ENCODE measurements at regions not wholly inside any gene's neighbourhood (a gene's known extent, or its start where the extent isn't known, plus 50 kb on each side); places are given as distances from the start of the nearest gene placed in this dataset.

DNA sequence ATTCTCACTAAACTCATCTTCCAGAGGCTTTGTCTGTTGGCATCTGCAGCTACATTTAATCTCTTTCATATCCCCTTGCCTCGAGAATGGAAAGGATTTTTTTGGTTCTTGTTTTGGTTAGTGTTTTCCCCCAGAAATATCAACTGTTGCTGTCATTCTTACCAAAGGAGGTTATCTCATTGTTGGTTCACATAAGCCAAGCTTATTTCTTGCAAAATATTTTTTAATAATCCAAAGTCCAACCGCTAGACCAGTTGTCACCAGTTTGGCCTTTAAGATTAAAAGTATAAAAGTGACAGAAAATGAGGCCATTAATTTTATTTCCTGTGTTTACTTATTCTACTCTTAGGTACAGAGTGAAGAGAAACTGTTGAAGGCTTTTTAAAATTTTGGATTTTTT, 66.5 kb upstream of the PROX1 start:
- Histone ChIP-seq H3K4me1 (ENCODE audit: insufficient read depth, low read length) (no peaks in the 10 kb centered on the region), H3K27me3 (ENCODE audit: insufficient read depth, low read length) (no peaks in the 10 kb centered on the region), H3K79me2 (ENCODE audit: insufficient read depth, low read length) (no peaks in the 10 kb centered on the region), H3K9me3 (ENCODE audit: low read depth, low read length) (no peaks in the 10 kb centered on the region), H3K27ac (ENCODE audit: low read depth, low read length) (no peak overlapping the region), H3K36me3 (ENCODE audit: insufficient read depth, low read length) (no peaks in the 10 kb centered on the region), H2AFZ (ENCODE audit: low read length) (no peak overlapping the region), H3K4me3 (ENCODE audit: insufficient read depth, low read length) (no peak overlapping the region), H4K20me1 (ENCODE audit: insufficient read depth, low read length) (no peaks in the 10 kb centered on the region), H3K4me2 (ENCODE audit: insufficient read depth, low read length) (no peak overlapping the region)
- no peak for DNase-seq (ENCODE audit: insufficient read length, low spot score, missing footprints)
- TF ChIP-seq, protein P1, sequence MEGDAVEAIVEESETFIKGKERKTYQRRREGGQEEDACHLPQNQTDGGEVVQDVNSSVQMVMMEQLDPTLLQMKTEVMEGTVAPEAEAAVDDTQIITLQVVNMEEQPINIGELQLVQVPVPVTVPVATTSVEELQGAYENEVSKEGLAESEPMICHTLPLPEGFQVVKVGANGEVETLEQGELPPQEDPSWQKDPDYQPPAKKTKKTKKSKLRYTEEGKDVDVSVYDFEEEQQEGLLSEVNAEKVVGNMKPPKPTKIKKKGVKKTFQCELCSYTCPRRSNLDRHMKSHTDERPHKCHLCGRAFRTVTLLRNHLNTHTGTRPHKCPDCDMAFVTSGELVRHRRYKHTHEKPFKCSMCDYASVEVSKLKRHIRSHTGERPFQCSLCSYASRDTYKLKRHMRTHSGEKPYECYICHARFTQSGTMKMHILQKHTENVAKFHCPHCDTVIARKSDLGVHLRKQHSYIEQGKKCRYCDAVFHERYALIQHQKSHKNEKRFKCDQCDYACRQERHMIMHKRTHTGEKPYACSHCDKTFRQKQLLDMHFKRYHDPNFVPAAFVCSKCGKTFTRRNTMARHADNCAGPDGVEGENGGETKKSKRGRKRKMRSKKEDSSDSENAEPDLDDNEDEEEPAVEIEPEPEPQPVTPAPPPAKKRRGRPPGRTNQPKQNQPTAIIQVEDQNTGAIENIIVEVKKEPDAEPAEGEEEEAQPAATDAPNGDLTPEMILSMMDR (IDR thresholded peaks at IDR 0.05; ENCODE audit: extremely low read depth, low read depth, low read length): no peak

DNA sequence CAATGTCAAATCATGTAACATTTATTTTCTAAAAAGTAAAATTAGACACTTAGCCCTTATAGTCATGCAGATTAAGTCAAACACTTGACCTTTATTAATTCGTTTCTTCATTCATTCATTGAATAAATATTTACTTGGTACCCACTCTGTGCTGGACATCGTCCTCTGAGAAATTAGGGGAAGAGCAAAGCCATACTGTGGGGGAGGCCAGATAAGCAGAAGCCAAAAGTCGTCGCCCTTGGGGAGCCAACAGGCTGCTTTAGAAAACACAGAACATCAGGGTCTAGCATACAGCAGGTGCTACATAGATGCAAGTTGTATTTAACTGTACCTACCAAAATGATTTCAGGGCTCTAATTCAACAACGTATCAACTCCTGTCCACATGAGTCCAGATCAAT, 66.1 kb upstream of the PROX1 start:
- Histone ChIP-seq H3K27me3 (ENCODE audit: insufficient read depth, low read length) (no peaks in the 10 kb centered on the region), H3K79me2 (ENCODE audit: insufficient read depth, low read length) (no peaks in the 10 kb centered on the region), H4K20me1 (ENCODE audit: insufficient read depth, low read length) (no peaks in the 10 kb centered on the region), H3K27ac (ENCODE audit: low read depth, low read length) (no peak overlapping the region), H3K9me3 (ENCODE audit: low read depth, low read length) (no peaks in the 10 kb centered on the region), H3K36me3 (ENCODE audit: insufficient read depth, low read length) (no peaks in the 10 kb centered on the region), H3K4me3 (ENCODE audit: insufficient read depth, low read length) (no peak overlapping the region), H3K4me1 (ENCODE audit: insufficient read depth, low read length) (no peaks in the 10 kb centered on the region), H3K4me2 (ENCODE audit: insufficient read depth, low read length) (no peak overlapping the region), H2AFZ (ENCODE audit: low read length) (no peak overlapping the region)
- DNase-seq (ENCODE audit: insufficient read length, low spot score, missing footprints): no peak
- TF ChIP-seq, protein P1 (IDR thresholded peaks at IDR 0.05; ENCODE audit: extremely low read depth, low read depth, low read length): no peak

DNA sequence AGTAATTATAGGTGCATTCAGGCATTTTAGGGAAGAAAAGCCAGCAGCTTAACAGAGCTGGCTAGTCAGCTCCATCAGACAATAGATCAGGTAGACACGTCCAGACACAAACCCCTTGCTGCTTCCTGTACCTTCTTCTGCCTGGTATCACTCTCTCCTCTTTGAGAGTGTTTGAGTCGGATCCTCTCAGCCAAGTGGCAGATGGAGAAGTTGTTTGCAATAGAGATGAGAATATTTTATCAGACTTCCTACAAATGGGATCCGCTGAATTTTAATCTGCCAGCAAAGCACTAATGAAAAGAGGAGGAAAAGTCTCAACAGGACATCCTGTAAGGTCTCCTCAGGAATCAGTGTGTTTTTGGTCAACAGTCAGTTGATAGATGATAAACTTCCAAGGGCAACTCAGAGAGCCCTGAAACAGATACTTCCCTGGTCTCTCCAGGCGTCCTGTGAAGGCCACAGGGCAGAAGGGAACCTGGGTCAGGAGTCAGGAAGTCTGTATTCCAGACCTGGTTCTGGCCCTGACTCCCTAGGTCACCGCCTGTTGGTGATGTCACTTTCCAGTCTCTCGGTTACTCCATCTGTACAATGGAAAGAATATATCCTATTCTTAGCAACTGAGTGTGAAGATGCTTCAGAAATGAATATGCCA, 62.1 kb upstream of the PROX1 start:
- no peak overlapping the region for H3K4me3 ChIP-seq (ENCODE audit: insufficient read depth, low read length)
- no peak overlapping the region for H3K27ac ChIP-seq (ENCODE audit: low read depth, low read length)
- no peak overlapping the region for H3K4me2 ChIP-seq (ENCODE audit: insufficient read depth, low read length)
- no peak overlapping the region for H2AFZ ChIP-seq (ENCODE audit: low read length)
- TF ChIP-seq, protein P1 (IDR thresholded peaks at IDR 0.05; ENCODE audit: extremely low read depth, low read depth, low read length): no peak
- H3K36me3 ChIP-seq (ENCODE audit: insufficient read depth, low read length): no peaks in the 10 kb centered on the region
- no peaks in the 10 kb centered on the region for H3K27me3 ChIP-seq (ENCODE audit: insufficient read depth, low read length)
- H4K20me1 ChIP-seq (ENCODE audit: insufficient read depth, low read length): no peaks in the 10 kb centered on the region
- no peak for DNase-seq (ENCODE audit: insufficient read length, low spot score, missing footprints)
- no peaks in the 10 kb centered on the region for H3K9me3 ChIP-seq (ENCODE audit: low read depth, low read length)
- no peaks in the 10 kb centered on the region for H3K79me2 ChIP-seq (ENCODE audit: insufficient read depth, low read length)
- no peaks in the 10 kb centered on the region for H3K4me1 ChIP-seq (ENCODE audit: insufficient read depth, low read length)

DNA sequence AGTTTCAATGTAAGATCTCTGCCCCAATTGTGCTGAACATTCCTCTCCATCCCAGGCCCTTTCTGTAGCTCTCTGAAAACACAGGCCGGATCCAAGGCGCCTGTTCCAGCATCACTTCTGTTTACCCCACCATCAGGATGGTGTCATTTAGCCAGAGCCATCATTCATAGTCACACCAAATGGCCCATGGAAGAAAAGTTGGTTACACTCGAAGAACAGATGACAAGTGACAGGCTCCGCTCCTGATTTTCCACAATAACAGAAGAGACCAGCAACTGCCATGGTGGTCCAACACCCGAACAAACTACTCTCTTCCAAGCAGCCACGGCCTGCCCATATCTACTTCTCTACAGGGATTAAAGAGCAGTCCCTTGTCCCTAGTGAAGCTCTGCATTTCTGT, 59.9 kb upstream of the PROX1 start:
- no peak overlapping the region for H2AFZ ChIP-seq (ENCODE audit: low read length)
- no peak for DNase-seq (ENCODE audit: insufficient read length, low spot score, missing footprints)
- no peaks in the 10 kb centered on the region for H3K36me3 ChIP-seq (ENCODE audit: insufficient read depth, low read length)
- TF ChIP-seq, protein P1 (IDR thresholded peaks at IDR 0.05; ENCODE audit: extremely low read depth, low read depth, low read length): no peak
- no peaks in the 10 kb centered on the region for H3K9me3 ChIP-seq (ENCODE audit: low read depth, low read length)
- no peaks in the 10 kb centered on the region for H3K79me2 ChIP-seq (ENCODE audit: insufficient read depth, low read length)
- no peaks in the 10 kb centered on the region for H4K20me1 ChIP-seq (ENCODE audit: insufficient read depth, low read length)
- H3K4me2 ChIP-seq (ENCODE audit: insufficient read depth, low read length): no peak overlapping the region
- no peaks in the 10 kb centered on the region for H3K27me3 ChIP-seq (ENCODE audit: insufficient read depth, low read length)
- no peak overlapping the region for H3K27ac ChIP-seq (ENCODE audit: low read depth, low read length)
- H3K4me1 ChIP-seq (ENCODE audit: insufficient read depth, low read length): no peaks in the 10 kb centered on the region
- H3K4me3 ChIP-seq (ENCODE audit: insufficient read depth, low read length): no peak overlapping the region
